ENCODE measurements at regions not wholly inside any gene's neighbourhood (a gene's known extent, or its start where the extent isn't known, plus 50 kb on each side); places are given as distances from the start of the nearest gene placed in this dataset.

- no peak for TF ChIP-seq EZH2phosphoT487 (IDR thresholded peaks at IDR 0.05; ENCODE audit: insufficient read depth, low read depth)
- TF ChIP-seq EZH2 (IDR thresholded peaks at IDR 0.05; ENCODE audit: insufficient read depth, poor library complexity, severe bottlenecking): no peak
Observed at GRCh38 chr12:61667676-61668075, 592.5 kb upstream of the USP15 start.
